GM12873 (cell line): ENCODE measurements at regions not wholly inside any gene's neighbourhood (a gene's known extent, or its start where the extent isn't known, plus 50 kb on each side); places are given as distances from the start of the nearest gene placed in this dataset.

ENCODE experiments used
- CTCF ChIP-seq: IDR thresholded peaks from 2 replicates; pipeline ENCODE4 v1.5.1; 2012; ENCODE audit warnings: low read depth, mild to moderate bottlenecking, moderate library complexity, low read length, control low read depth; ENCODE audit not compliant: insufficient read depth; ENCODE audit errors: missing control alignments

GRCh38 chr20:61129311-61129710 is 122.8 kb upstream of the CDH4 start:
- TF ChIP-seq CTCF = no peak

GRCh38 chr20:61130156-61130555 is 121.9 kb upstream of the CDH4 start:
- TF ChIP-seq CTCF = no peak

- no peak for TF ChIP-seq CTCF
These were observed 120.1 kb upstream of the CDH4 start for GRCh38 chr20:61131944-61132343.

- no peak for TF ChIP-seq CTCF
These were observed 118.5 kb upstream of the CDH4 start for GRCh38 chr20:61133611-61134010.

GRCh38 chr20:61134296-61135030 is 117.6 kb upstream of the CDH4 start:
- TF ChIP-seq CTCF = no peak

- no peak for TF ChIP-seq CTCF
These were observed 116.8 kb upstream of the CDH4 start for GRCh38 chr20:61135266-61135665.

GRCh38 chr20:61135968-61136367 is 116.1 kb upstream of the CDH4 start:
- TF ChIP-seq CTCF = no peak

- no peak for TF ChIP-seq CTCF
These were observed 113.5 kb upstream of the CDH4 start for GRCh38 chr20:61138566-61138965.
